Adrenal gland (tissue), 9 donors: ENCODE measurements at regions not wholly inside any gene's neighbourhood (a gene's known extent, or its start where the extent isn't known, plus 50 kb on each side); places are given as distances from the start of the nearest gene placed in this dataset.

ENCODE experiments used
- DNase-seq, 7 donors: peaks; one replicate each; pipeline ENCODE4 v3.0.0-alpha.2; 2019 to 2020
- H3K27ac ChIP-seq, 5 donors: fragments of 200-600 bp; sonication (generic) in 4 of 5; 1 replicate in 3 of 5; 2 replicates in 2 of 5; pipeline versions ENCODE4 v1.5.1 to v1.8.0; 2016 to 2020; ENCODE audit warnings: mild to moderate bottlenecking in 1 of 5
- H3K27me3 ChIP-seq: fragments of 200-600 bp; 2 replicates; pipeline ENCODE4 v1.8.0; 2021
- H3K36me3 ChIP-seq, 2 donors: fragments of 200-600 bp; replicated peaks in 1 of 2; 1 replicate in 1 of 2; 2 replicates in 1 of 2; pipeline versions ENCODE4 v1.5.1 to v1.8.0; 2018 to 2022
- H3K4me1 ChIP-seq, 2 donors: fragments of 200-600 bp; replicated peaks in 1 of 2; 1 replicate in 1 of 2; 2 replicates in 1 of 2; pipeline versions ENCODE4 v1.5.1 to v1.8.0; 2018 to 2021
- H3K4me3 ChIP-seq, 4 donors: fragments of 200-600 bp; sonication (generic) in 3 of 4; one replicate each; pipeline ENCODE4 v1.5.1; 2016 to 2018
- H3K9me3 ChIP-seq, 3 donors: fragments of 200-600 bp; sonication (generic) in 1 of 3; replicated peaks in 1 of 3; 1 replicate in 2 of 3; 2 replicates in 1 of 3; pipeline versions ENCODE4 v1.5.1 to v1.8.0; 2016 to 2021
- POLR2A ChIP-seq, 2 donors: fragments of 450-650 bp; IDR thresholded peaks; one replicate each; pipeline ENCODE4 v1.6.1; 2017; ENCODE audit warnings: antibody characterized with exemption in 2 of 2, mild to moderate bottlenecking in 2 of 2, moderate library complexity in 1 of 2
- WGBS, 4 donors: extraction: QIAGEN DNeasy Blood & Tissue Kit in 2 of 4; methylation state at CpG; one replicate each; pipeline versions ENCODE4 v1.1.5 to v1.1.7; 2013 to 2017; 5-methylcytosine and 5-hydroxymethylcytosine counted together
- intact Hi-C, 2 donors: fragments of 100-400 bp; cut with DNase I; formaldehyde crosslinking; loops; one replicate each; pipeline versions ENCODE4 v1.14.1 to v1.15.0; 2022 to 2023
- TF ChIP-seq, protein P1 (sequence below), 6 experiments: fragments of 450-650 bp in 4 of 6; fragments of 200-600 bp in 2 of 6; sonication (generic) in 1 of 6; IDR thresholded peaks; 1 replicate in 5 of 6; 2 replicates in 1 of 6; pipeline versions ENCODE4 v1.5.1 to v1.8.0; 2016 to 2021; ENCODE audit warnings: antibody characterized with exemption in 6 of 6, mild to moderate bottlenecking in 2 of 6, moderate library complexity in 1 of 6
- donor health status: healthy with polysubstance abuse.
- donor health status: Bipolar disorder and iron deficiency.
- donor health status: DM: yes; HTN: yes; CAD: no.
- donor health status: DM: no; HTN: no; CAD: no.
- donor health status: DM: no; HTN: no; CAD: no.

DNA sequence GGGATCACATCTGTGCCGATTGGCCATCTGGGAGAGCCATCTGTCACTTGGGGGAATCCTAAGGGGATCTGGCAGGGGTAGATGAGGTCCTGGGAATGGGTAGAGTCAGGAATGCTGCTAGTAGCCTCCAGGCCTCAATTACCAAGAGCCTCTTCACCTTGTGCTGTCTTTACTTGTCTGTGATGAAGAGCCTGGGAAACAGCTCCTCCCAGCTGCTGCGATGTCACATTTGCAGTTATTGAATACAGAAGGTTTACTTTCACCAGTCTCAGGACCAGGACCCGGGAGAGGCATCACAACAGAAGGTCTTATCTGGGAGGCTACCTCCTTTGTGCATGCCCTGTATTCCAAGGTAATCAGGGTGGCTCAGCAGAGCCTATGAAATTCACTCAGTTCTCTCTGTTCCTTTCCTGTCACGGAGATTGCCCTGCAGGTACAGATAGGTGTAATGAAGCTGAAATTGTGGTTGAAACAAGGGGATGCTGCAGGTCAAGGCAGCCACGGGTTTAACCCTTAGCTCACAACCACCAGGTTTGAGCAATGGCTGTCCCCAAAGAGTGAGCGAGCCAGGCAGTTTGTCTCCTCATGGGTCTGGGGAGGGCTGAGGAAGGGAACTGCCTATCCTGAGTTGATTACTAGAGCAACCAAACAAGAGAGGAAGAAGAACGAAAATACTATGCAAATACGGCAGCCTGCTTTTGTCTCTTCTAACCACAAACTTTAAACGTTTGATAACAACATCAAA is 298.9 kb upstream of the RORA start:
- no peak overlapping the region for H3K4me3 ChIP-seq
- no peaks in the 10 kb centered on the region for H3K9me3 ChIP-seq
- 59 to 66% (median 63%) methylated on average over 8 to 9 of the region's 9 CpGs for WGBS, 4 donors
- no peaks in the 10 kb centered on the region for H3K27me3 ChIP-seq
- no peak for TF ChIP-seq POLR2A (IDR thresholded peaks at IDR 0.05)
- TF ChIP-seq, protein P1, sequence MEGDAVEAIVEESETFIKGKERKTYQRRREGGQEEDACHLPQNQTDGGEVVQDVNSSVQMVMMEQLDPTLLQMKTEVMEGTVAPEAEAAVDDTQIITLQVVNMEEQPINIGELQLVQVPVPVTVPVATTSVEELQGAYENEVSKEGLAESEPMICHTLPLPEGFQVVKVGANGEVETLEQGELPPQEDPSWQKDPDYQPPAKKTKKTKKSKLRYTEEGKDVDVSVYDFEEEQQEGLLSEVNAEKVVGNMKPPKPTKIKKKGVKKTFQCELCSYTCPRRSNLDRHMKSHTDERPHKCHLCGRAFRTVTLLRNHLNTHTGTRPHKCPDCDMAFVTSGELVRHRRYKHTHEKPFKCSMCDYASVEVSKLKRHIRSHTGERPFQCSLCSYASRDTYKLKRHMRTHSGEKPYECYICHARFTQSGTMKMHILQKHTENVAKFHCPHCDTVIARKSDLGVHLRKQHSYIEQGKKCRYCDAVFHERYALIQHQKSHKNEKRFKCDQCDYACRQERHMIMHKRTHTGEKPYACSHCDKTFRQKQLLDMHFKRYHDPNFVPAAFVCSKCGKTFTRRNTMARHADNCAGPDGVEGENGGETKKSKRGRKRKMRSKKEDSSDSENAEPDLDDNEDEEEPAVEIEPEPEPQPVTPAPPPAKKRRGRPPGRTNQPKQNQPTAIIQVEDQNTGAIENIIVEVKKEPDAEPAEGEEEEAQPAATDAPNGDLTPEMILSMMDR (IDR thresholded peaks at IDR 0.05): no peak
- H3K36me3 ChIP-seq: no peaks in the 10 kb centered on the region
- DNase-seq: no peak
- no peak overlapping the region for H3K27ac ChIP-seq
- intact Hi-C loops: no loop called here
- H3K4me1 ChIP-seq: no peaks in the 10 kb centered on the region

DNA sequence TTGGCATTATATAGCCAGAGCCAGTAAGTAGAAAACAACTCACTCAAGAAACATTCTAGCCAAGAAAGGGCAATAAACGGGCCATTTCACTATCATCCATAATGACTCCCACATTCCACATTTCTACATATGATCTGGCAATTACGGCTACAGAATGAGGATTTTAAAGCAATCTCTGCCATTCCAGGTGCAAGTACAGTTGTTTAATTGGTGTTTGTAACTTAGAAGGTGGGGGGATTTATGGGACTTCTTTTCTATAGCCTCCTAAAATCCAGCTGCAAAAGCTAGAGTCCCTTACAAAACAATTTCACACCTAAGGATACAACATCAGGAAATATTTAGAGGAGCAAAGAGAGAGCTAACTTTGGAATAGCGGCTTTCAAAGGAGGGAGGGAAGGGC is 295.4 kb upstream of the RORA start:
- no peak for DNase-seq
- intact Hi-C loops: no loop called here
- Histone ChIP-seq H3K27ac (no peak overlapping the region), H3K36me3 (no peaks in the 10 kb centered on the region), H3K4me3 (no peak overlapping the region), H3K4me1 (no peaks in the 10 kb centered on the region), H3K9me3 (no peaks in the 10 kb centered on the region), H3K27me3 (no peaks in the 10 kb centered on the region)
- no peak for TF ChIP-seq POLR2A (IDR thresholded peaks at IDR 0.05)
- TF ChIP-seq, protein P1 (IDR thresholded peaks at IDR 0.05): no peak
- WGBS, 4 donors: 61 to 75% (median 71%) methylated on average over 3 of the region's 3 CpGs

DNA sequence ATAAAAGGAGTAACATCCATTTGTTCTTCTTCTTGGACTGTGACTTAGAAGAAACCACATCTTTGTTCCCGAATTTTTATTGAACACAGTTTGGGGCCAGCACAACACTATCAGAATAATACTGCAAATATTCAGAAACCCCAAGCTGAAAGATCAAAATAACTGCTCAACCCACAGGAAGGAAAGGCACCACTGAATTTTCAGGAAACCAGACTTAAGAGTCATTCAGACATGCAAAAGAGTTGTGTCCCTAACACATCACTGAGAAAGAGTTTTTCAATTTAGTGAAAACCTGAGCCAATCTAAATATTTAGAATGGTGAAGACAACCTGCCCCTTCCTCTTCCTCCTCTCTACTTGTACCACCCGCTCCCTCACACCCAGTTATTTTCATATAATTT is 295.0 kb upstream of the RORA start:
- TF ChIP-seq, protein P1 (IDR thresholded peaks at IDR 0.05): no peak
- TF ChIP-seq POLR2A (IDR thresholded peaks at IDR 0.05): no peak
- DNase-seq: no peak
- Histone ChIP-seq H3K27me3 (no peaks in the 10 kb centered on the region), H3K27ac (no peak overlapping the region), H3K4me1 (no peaks in the 10 kb centered on the region), H3K4me3 (no peak overlapping the region), H3K9me3 (no peaks in the 10 kb centered on the region), H3K36me3 (no peaks in the 10 kb centered on the region)
- 45 to 70% (median 58%) methylated on average over 2 of the region's 2 CpGs for WGBS, 4 donors
- intact Hi-C loops: no loop called here

DNA sequence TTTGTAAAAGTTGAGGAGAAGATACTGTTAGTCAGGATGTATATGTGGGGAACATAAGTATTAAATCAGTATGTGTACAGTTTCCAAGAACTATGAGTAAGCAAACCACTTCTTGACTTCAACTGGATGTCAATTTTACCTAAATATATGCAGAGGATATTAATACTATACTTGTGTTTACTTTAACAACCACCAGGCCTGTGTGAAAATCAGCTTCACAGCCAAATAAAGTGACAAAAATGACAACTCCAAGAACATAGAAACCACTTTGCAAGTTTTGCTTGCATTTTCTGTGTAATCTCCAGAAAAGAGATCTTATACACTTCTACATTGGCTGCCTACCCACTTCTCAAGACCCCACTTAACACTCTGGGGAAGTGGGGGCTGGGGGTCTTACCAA is 293.3 kb upstream of the RORA start:
- no peak overlapping the region for H3K27ac ChIP-seq
- no peaks in the 10 kb centered on the region for H3K9me3 ChIP-seq
- no peak overlapping the region for H3K4me3 ChIP-seq
- H3K36me3 ChIP-seq: no peaks in the 10 kb centered on the region
- intact Hi-C loops: no loop called here
- no peaks in the 10 kb centered on the region for H3K27me3 ChIP-seq
- TF ChIP-seq POLR2A (IDR thresholded peaks at IDR 0.05): no peak
- no peak for DNase-seq
- H3K4me1 ChIP-seq: no peaks in the 10 kb centered on the region

DNA sequence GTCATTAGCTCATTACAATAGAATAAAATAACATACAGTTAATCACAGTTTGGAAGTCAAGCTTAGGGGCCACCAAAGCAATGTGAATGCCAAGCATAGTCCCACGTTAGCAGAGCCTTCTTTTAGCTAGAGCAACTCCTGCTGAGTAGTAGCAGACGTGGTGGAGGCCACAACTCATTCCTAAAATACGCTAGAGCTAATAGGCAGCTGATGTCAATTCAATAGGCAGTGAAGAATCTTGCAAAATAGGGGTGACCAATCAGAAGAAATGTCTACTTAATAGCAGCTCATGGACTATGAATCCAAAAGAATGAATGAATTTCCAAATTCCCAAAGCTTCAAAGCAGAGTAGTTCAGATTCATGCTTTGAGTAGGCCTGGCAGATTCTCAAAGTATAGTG is 292.9 kb upstream of the RORA start:
- H3K4me3 ChIP-seq: no peak overlapping the region
- TF ChIP-seq, protein P1 (IDR thresholded peaks at IDR 0.05): no peak
- TF ChIP-seq POLR2A (IDR thresholded peaks at IDR 0.05): no peak
- no peaks in the 10 kb centered on the region for H3K36me3 ChIP-seq
- no peaks in the 10 kb centered on the region for H3K4me1 ChIP-seq
- no peaks in the 10 kb centered on the region for H3K27me3 ChIP-seq
- H3K27ac ChIP-seq: no peak overlapping the region
- DNase-seq: no peak
- intact Hi-C loops: no loop called here
- H3K9me3 ChIP-seq: no peaks in the 10 kb centered on the region
- 26 to 87% (median 76%) methylated on average over 3 of the region's 3 CpGs for WGBS, 4 donors
